Peyer's patch (tissue), 4 donors: ENCODE measurements at regions not wholly inside any gene's neighbourhood (a gene's known extent, or its start where the extent isn't known, plus 50 kb on each side); places are given as distances from the start of the nearest gene placed in this dataset.

Source experiments
- CTCF ChIP-seq, 6 experiments: fragments of 450-650 bp in 4 of 6; fragments of 200-600 bp in 2 of 6; sonication (generic) in 1 of 6; IDR thresholded peaks; one replicate each; pipeline ENCODE4 v1.5.1; 2017 to 2019; ENCODE audit warnings: antibody characterized with exemption in 6 of 6, mild to moderate bottlenecking in 3 of 6, moderate library complexity in 1 of 6
- POLR2A ChIP-seq, 2 donors: fragments of 450-650 bp; IDR thresholded peaks; one replicate each; pipeline ENCODE4 v1.5.1; 2017; ENCODE audit warnings: antibody characterized with exemption in 2 of 2, mild to moderate bottlenecking in 2 of 2, moderate library complexity in 2 of 2

DNA sequence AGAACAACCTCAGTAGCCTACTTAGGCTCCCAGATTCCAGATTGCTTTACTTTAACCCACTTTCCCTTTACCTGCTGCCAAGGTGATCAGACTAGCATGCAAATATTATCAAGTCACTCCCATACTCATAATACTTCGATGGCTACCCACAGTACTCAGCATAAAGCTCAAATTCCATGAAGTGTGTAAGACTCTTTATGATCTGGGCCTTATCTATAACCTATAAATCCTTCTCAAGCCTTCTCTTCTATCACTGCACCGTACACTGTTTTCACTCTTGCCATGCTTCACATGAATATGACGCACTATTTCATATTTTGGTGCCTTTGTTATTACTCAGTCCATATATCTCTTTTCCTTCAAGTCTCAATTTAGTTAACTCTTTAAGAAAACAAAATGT lies 135.2 kb upstream of the TARS1 start:
- TF ChIP-seq CTCF (IDR thresholded peaks at IDR 0.05) (no peak), POLR2A (IDR thresholded peaks at IDR 0.05) (no peak)
